SIG-M5 (cell line): ENCODE measurements at regions not wholly inside any gene's neighbourhood (a gene's known extent, or its start where the extent isn't known, plus 50 kb on each side); places are given as distances from the start of the nearest gene placed in this dataset.
"Not testable (repeated sequence)": the region's sequence is repeated elsewhere in the genome, so short reads cannot be mapped to it uniquely, and the experiment has no call there.

ENCODE experiments used
- DNase-seq: peaks from one replicate; lab custom pipeline; 2025; lab: John Stamatoyannopoulos, UW

GRCh38 chr12:11980115-11980514, 90.6 kb upstream of the BCL2L14 start:
- no peak for DNase-seq

- DNase-seq, result no peak
Observed at GRCh38 chr12:11981121-11981733, 89.5 kb upstream of the BCL2L14 start.

- no peak for DNase-seq
Observed at GRCh38 chr12:11984417-11984816, 86.3 kb upstream of the BCL2L14 start.

- DNase-seq, result no peak
Observed at GRCh38 chr12:11986165-11986564, 84.6 kb upstream of the BCL2L14 start.

GRCh38 chr12:11987901-11988300, 82.8 kb upstream of the BCL2L14 start:
- no peak for DNase-seq

- no peak for DNase-seq
Observed at GRCh38 chr12:11991604-11992003, 79.1 kb upstream of the BCL2L14 start.

- no peak for DNase-seq
Observed at GRCh38 chr12:11992515-11992914, 78.2 kb upstream of the BCL2L14 start.

GRCh38 chr12:11998307-11998943, 72.3 kb upstream of the BCL2L14 start:
- DNase-seq, result not testable (repeated sequence)

GRCh38 chr12:11998944-11999315, 71.8 kb upstream of the BCL2L14 start:
- DNase-seq, result no peak

GRCh38 chr12:12003609-12004008, 67.1 kb upstream of the BCL2L14 start:
- DNase-seq, result no peak

- DNase-seq, result no peak
Observed at GRCh38 chr12:12004524-12004923, 66.2 kb upstream of the BCL2L14 start.

- no peak for DNase-seq
Observed at GRCh38 chr12:12007001-12007712, 63.6 kb upstream of the BCL2L14 start.

GRCh38 chr12:12007713-12008231, 63.0 kb upstream of the BCL2L14 start:
- DNase-seq, result no peak

- no peak for DNase-seq
Observed at GRCh38 chr12:12008232-12008850, 62.4 kb upstream of the BCL2L14 start.

GRCh38 chr12:12008931-12009611, 61.7 kb upstream of the BCL2L14 start:
- DNase-seq, result peak; percentile 77

GRCh38 chr12:12009749-12010276, 60.9 kb upstream of the BCL2L14 start:
- not testable (repeated sequence) for DNase-seq

- peak; percentile 92 for DNase-seq
Observed at GRCh38 chr12:12010277-12011039, 60.3 kb upstream of the BCL2L14 start.

- no peak for DNase-seq
Observed at GRCh38 chr12:12011880-12012260, 58.9 kb upstream of the BCL2L14 start.

- DNase-seq, result no peak
Observed at GRCh38 chr12:12015073-12015685, 55.6 kb upstream of the BCL2L14 start.

GRCh38 chr12:12016284-12017100, 54.2 kb upstream of the BCL2L14 start:
- no peak for DNase-seq
